Activated CD8-positive, alpha-beta memory T cell treated with anti-CD3 and anti-CD28 coated beads, Interleukin-2, amount 50 U/mL, for 1 hour (primary cell): ENCODE measurements at regions not wholly inside any gene's neighbourhood (a gene's known extent, or its start where the extent isn't known, plus 50 kb on each side); places are given as distances from the start of the nearest gene placed in this dataset.

Source experiments
- DNase-seq: peaks from one replicate; pipeline ENCODE4 v3.0.0-alpha.2; 2020; ENCODE audit errors: extremely low read depth

GRCh38 chr5:74028406-74028805 is 402.4 kb downstream of the ARHGEF28 start:
- DNase-seq: no peak

GRCh38 chr5:74027732-74028338 is 401.8 kb downstream of the ARHGEF28 start:
- DNase-seq: no peak

- no peak for DNase-seq
Measured at GRCh38 chr5:74026310-74026709, 400.3 kb downstream of the ARHGEF28 start.

- DNase-seq: no peak
Measured at GRCh38 chr5:74021126-74021525, 395.1 kb downstream of the ARHGEF28 start.

GRCh38 chr5:74020503-74020902 is 394.5 kb downstream of the ARHGEF28 start:
- no peak for DNase-seq

- DNase-seq: no peak
Measured at GRCh38 chr5:74019923-74020322, 393.9 kb downstream of the ARHGEF28 start.

GRCh38 chr5:74017786-74018211 is 391.8 kb downstream of the ARHGEF28 start:
- DNase-seq: no peak

GRCh38 chr5:74017112-74017511 is 391.1 kb downstream of the ARHGEF28 start:
- DNase-seq: no peak

GRCh38 chr5:74016373-74016772 is 390.4 kb downstream of the ARHGEF28 start:
- no peak for DNase-seq

GRCh38 chr5:74015716-74016115 is 389.7 kb downstream of the ARHGEF28 start:
- no peak for DNase-seq

GRCh38 chr5:74013222-74013621 is 387.2 kb downstream of the ARHGEF28 start:
- DNase-seq: no peak

- no peak for DNase-seq
Measured at GRCh38 chr5:74009502-74009901, 383.5 kb downstream of the ARHGEF28 start.

GRCh38 chr5:74007193-74007592 is 381.2 kb downstream of the ARHGEF28 start:
- no peak for DNase-seq

GRCh38 chr5:73999297-73999696 is 373.3 kb downstream of the ARHGEF28 start:
- no peak for DNase-seq

- DNase-seq: no peak
Measured at GRCh38 chr5:73998489-73998888, 372.5 kb downstream of the ARHGEF28 start.

- DNase-seq: no peak
Measured at GRCh38 chr5:73997960-73998359, 372.0 kb downstream of the ARHGEF28 start.

GRCh38 chr5:73996151-73996755 is 370.3 kb downstream of the ARHGEF28 start:
- no peak for DNase-seq

GRCh38 chr5:73994963-73995362 is 369.0 kb downstream of the ARHGEF28 start:
- DNase-seq: no peak
